ENCODE measurements at regions not wholly inside any gene's neighbourhood (a gene's known extent, or its start where the extent isn't known, plus 50 kb on each side); places are given as distances from the start of the nearest gene placed in this dataset.

GRCh38 chr18:34280000-34280399, 55.3 kb upstream of the NOL4 start:
- Histone ChIP-seq H2AFZ (ENCODE audit: low read length) (no peak overlapping the region), H3K9me3 (ENCODE audit: low read length) (no peaks in the 10 kb centered on the region), H3K27ac (ENCODE audit: extremely low read length, insufficient read depth, low read length) (no peak overlapping the region), H3K36me3 (replicated peaks in 1 of 2; ENCODE audit: control insufficient read depth in 1 of 2, insufficient read depth in 2 of 2, low read length in 2 of 2) (no peaks in the 10 kb centered on the region), H3K9ac (ENCODE audit: insufficient read depth, low read depth, low read length) (no peak overlapping the region), H3K4me1 (ENCODE audit: insufficient read depth, low read length) (no peaks in the 10 kb centered on the region), H3K27me3 (ENCODE audit: control insufficient read depth in 1 of 2, insufficient read depth in 2 of 2, low read length in 2 of 2) (no peaks in the 10 kb centered on the region), H3K79me2 (ENCODE audit: insufficient read depth, low read length) (no peaks in the 10 kb centered on the region), H3K4me3 (replicated peaks in 1 of 3; ENCODE audit: insufficient read depth in 1 of 3, low read depth in 2 of 3, low read length in 3 of 3) (no peak overlapping the region), H3K4me2 (ENCODE audit: low read depth, low read length) (no peak overlapping the region), H4K20me1 (ENCODE audit: insufficient read depth, low read length) (no peaks in the 10 kb centered on the region)
- in situ Hi-C loops (cut with HindIII; ENCODE audit: extremely low pct_ligation_motif_present, low pct_unique_long_range_greater_than_20kb) (no loop called here), intact Hi-C loops (cut with micrococcal nuclease; ENCODE audit: unreplicated experiment) (no loop called here)
- WGBS (ENCODE audit: low lambda C conversion rate), result 14% methylated on average over 1 of the region's 1 CpG
- TF ChIP-seq REL (CRISPR knock-in tag; conservative IDR thresholded peaks at IDR 0.05) (no peak), ZNF7 (CRISPR knock-in tag; IDR thresholded peaks at IDR 0.05) (no peak), PRPF4 (IDR thresholded peaks at IDR 0.05; ENCODE audit: low read depth, low read length, poor library complexity, severe bottlenecking) (no peak), ARNTL (CRISPR knock-in tag; IDR thresholded peaks at IDR 0.05) (no peak), ZNF678 (CRISPR knock-in tag; IDR thresholded peaks at IDR 0.05) (no peak), ZNF660 (CRISPR knock-in tag; IDR thresholded peaks at IDR 0.05; ENCODE audit: borderline replicate concordance, low read depth) (no peak), CAMTA2 (CRISPR knock-in tag; IDR thresholded peaks at IDR 0.05; ENCODE audit: borderline replicate concordance) (no peak), ZNF280B (CRISPR knock-in tag; IDR thresholded peaks at IDR 0.05; ENCODE audit: borderline replicate concordance) (no peak), JUND (CRISPR knock-in tag; IDR thresholded peaks at IDR 0.05) (no peak), STAT5B (CRISPR knock-in tag; IDR thresholded peaks at IDR 0.05) (no peak), ZNF331 (CRISPR knock-in tag; IDR thresholded peaks at IDR 0.05) (no peak), RAD21 (CRISPR knock-in tag; IDR thresholded peaks at IDR 0.05) (no peak), CBX5 (CRISPR knock-in tag; IDR thresholded peaks at IDR 0.05; ENCODE audit: borderline replicate concordance) (no peak), ZNF326 (CRISPR knock-in tag; IDR thresholded peaks at IDR 0.05; ENCODE audit: borderline replicate concordance) (no peak), IKZF4 (CRISPR knock-in tag; IDR thresholded peaks at IDR 0.05; ENCODE audit: borderline replicate concordance, low read depth, not compliant biosample characterization) (no peak)
- TF ChIP-seq, protein P1, sequence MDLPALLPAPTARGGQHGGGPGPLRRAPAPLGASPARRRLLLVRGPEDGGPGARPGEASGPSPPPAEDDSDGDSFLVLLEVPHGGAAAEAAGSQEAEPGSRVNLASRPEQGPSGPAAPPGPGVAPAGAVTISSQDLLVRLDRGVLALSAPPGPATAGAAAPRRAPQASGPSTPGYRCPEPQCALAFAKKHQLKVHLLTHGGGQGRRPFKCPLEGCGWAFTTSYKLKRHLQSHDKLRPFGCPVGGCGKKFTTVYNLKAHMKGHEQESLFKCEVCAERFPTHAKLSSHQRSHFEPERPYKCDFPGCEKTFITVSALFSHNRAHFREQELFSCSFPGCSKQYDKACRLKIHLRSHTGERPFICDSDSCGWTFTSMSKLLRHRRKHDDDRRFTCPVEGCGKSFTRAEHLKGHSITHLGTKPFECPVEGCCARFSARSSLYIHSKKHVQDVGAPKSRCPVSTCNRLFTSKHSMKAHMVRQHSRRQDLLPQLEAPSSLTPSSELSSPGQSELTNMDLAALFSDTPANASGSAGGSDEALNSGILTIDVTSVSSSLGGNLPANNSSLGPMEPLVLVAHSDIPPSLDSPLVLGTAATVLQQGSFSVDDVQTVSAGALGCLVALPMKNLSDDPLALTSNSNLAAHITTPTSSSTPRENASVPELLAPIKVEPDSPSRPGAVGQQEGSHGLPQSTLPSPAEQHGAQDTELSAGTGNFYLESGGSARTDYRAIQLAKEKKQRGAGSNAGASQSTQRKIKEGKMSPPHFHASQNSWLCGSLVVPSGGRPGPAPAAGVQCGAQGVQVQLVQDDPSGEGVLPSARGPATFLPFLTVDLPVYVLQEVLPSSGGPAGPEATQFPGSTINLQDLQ (CRISPR knock-in tag; IDR thresholded peaks at IDR 0.05), result no peak
- POLR2A ChIA-PET, result no interaction called here
- no TSS peak for BruUV-seq (replicated peaks)
- CTCF ChIA-PET (ENCODE audit: low intra/inter-chr PET ratio, low total read pairs), result no interaction called here
- no peak for FAIRE-seq
- DNase-seq (ENCODE audit: low spot score), result no peak
- no peak for ATAC-seq
